Esophagus (tissue), 2 donors: ENCODE measurements at regions not wholly inside any gene's neighbourhood (a gene's known extent, or its start where the extent isn't known, plus 50 kb on each side); places are given as distances from the start of the nearest gene placed in this dataset.

Experiments used
- H3K27ac ChIP-seq, 2 donors: one replicate each; pipeline ENCODE4 v1.5.1; 2013; ENCODE audit warnings: low read depth in 2 of 2, mild to moderate bottlenecking in 2 of 2, inconsistent platforms in 1 of 2, low read length in 1 of 2, moderate library complexity in 1 of 2
- H3K27me3 ChIP-seq, 2 donors: one replicate each; pipeline ENCODE4 v1.6.1; 2013; ENCODE audit warnings: low read length in 2 of 2, control low read depth in 1 of 2, mild to moderate bottlenecking in 1 of 2; ENCODE audit not compliant: insufficient read depth in 2 of 2, control insufficient read depth in 1 of 2
- H3K36me3 ChIP-seq, 2 donors: one replicate each; pipeline ENCODE4 v1.6.1; 2013; ENCODE audit warnings: low read length in 1 of 2; ENCODE audit not compliant: control insufficient read depth in 2 of 2, insufficient read depth in 2 of 2
- H3K4me1 ChIP-seq, 2 donors: one replicate each; pipeline ENCODE4 v1.6.1; 2013; ENCODE audit warnings: low read length in 1 of 2; ENCODE audit not compliant: control insufficient read depth in 2 of 2, insufficient read depth in 2 of 2
- H3K4me3 ChIP-seq, 2 donors: one replicate each; pipeline ENCODE4 v1.5.1; 2013; ENCODE audit warnings: low read length in 2 of 2, mild to moderate bottlenecking in 2 of 2, low read depth in 1 of 2, moderate library complexity in 1 of 2
- H3K9me3 ChIP-seq, 2 donors: one replicate each; pipeline ENCODE4 v1.6.1; 2013; ENCODE audit warnings: mild to moderate bottlenecking in 2 of 2, low read depth in 1 of 2, low read length in 1 of 2, moderate library complexity in 1 of 2; ENCODE audit not compliant: control insufficient read depth in 2 of 2, insufficient read depth in 1 of 2
- WGBS, 2 donors: extraction: QIAGEN DNeasy Blood & Tissue Kit; methylation state at CpG; one replicate each; pipeline ENCODE4 v1.1.7; 2013; 5-methylcytosine and 5-hydroxymethylcytosine counted together
- donor health status: healthy with polysubstance abuse.
- donor health status: Bipolar disorder and iron deficiency.

DNA sequence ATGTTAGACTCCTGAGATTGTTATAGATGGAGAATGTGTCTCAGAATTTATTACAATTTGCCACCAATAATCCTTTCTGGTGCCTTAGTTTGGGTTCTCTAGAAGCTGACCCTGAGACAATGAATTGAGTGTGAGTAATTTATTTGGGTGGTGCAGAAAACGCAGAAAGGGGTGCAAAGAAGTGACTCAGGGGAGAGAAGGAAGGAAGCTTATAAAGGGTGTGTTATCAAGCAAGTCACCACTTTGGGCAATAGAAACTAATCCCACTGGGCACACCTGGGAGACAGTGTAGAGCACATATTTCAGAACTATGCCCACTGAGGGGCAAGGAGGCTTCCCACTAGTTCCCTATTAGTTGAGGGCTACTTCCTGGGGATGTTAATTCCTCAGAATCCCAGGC lies 320.6 kb downstream of the MID1IP1 start:
- Histone ChIP-seq H3K4me1 (no peaks in the 10 kb centered on the region), H3K4me3 (no peak overlapping the region), H3K27ac (no peak overlapping the region), H3K9me3 (no peaks in the 10 kb centered on the region), H3K27me3 (no peaks in the 10 kb centered on the region), H3K36me3 (no peaks in the 10 kb centered on the region)
- WGBS, 2 donors = 62 to 69% methylated on average over 1 of the region's 1 CpG

DNA sequence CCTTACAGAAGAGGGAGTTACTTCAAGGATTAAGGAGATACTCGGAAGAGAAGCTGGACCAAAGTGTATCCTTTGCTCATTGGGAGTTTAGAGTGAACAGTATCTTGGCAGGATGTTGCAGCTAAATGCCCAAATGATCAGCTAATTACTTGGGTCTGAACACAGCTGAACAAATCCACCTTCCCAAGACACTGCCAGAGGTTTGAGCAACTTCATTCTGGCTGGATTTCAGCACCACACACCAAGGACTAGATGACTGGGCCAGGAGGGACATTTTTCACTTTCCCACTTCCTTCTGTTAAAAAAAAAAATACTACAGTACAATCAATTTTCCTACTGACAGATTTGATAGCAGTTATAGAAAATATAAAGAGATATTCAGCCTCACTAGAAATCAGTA lies 324.6 kb downstream of the MID1IP1 start:
- Histone ChIP-seq H3K4me1 (no peaks in the 10 kb centered on the region), H3K27ac (no peak overlapping the region), H3K36me3 (no peaks in the 10 kb centered on the region), H3K4me3 (no peak overlapping the region), H3K27me3 (no peaks in the 10 kb centered on the region), H3K9me3 (no peaks in the 10 kb centered on the region)
- WGBS, 2 donors = 35 to 72% methylated on average over 1 of the region's 1 CpG

DNA sequence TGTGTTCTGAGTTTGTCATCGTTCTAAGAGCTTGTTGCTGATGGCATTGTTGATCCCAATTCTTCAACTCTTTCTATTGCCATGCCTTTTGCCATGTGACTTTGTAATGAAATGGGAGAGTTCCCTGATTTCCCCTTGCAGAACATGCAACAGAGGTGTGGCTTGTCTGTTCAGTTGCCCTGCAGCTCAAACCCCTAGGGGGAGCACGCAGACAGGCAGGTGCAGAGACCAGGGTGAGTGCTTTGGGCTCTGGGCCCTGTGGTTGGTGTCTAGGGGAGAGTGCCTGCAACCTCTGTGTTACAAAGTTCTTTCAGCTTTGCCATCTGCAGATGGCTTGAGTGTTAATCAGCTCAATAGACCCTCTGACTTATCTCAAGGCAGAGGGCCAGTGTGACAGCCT lies 332.7 kb downstream of the MID1IP1 start:
- Histone ChIP-seq H3K4me1 (no peaks in the 10 kb centered on the region), H3K9me3 (no peaks in the 10 kb centered on the region), H3K4me3 (no peak overlapping the region), H3K36me3 (no peaks in the 10 kb centered on the region), H3K27ac (no peak overlapping the region), H3K27me3 (no peaks in the 10 kb centered on the region)
- 40 to 72% methylated on average over 2 of the region's 2 CpGs for WGBS, 2 donors

DNA sequence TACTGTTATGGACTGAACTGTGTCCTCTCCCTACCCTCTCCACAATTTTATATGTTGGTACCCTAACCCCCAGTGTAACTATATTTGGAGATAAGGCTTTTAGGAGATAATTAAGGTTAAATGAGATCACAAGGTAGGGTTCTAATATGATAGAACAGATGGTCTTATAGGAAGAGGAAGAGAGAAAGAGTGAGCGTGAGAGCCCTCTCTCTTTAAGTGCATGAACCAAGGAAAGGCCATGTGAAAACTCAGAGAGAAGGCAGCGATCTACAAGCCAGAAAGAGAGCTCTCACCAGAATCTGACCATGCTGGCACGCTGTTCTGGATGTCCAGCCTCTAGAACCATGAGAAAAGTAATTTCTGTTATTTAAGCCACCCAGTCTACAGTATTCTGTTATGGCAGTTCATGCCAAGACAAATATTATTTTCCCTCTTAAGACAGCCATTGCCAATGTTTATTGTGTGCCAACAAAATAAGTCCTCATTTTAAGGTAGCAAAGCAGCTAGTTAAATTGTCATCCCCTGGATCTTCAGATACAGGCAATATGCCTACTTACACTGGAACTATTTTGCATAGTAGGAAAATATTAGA lies 336.2 kb downstream of the MID1IP1 start:
- H3K4me3 ChIP-seq = no peak overlapping the region
- no peaks in the 10 kb centered on the region for H3K27me3 ChIP-seq
- no peaks in the 10 kb centered on the region for H3K36me3 ChIP-seq
- H3K27ac ChIP-seq = no peak overlapping the region
- H3K9me3 ChIP-seq = no peaks in the 10 kb centered on the region
- 68 to 84% methylated on average over 3 of the region's 3 CpGs for WGBS, 2 donors
- peaks cover 0 to 3% of the 10 kb centered on the region in 2 donors for H3K4me1 ChIP-seq

DNA sequence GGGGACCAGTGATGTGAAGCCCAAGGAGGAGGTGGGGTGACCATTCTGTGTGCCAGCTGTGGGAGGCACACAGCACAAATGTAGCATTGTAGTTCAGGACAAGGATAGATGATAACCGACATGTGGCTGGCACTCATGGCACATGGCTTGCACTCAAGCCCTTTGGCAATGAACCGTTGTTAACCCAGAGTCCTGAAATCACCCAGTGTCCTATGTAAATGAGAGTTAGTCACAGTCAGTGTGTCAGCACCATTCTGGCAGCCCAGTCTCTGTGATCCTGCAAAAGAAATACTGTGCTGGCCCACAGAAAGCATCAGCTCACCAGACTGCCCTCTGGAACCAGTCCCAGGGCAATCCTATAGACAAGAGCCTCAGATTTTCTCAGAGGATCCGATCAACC lies 339.3 kb downstream of the MID1IP1 start:
- H3K4me3 ChIP-seq = no peak overlapping the region
- no peaks in the 10 kb centered on the region for H3K36me3 ChIP-seq
- WGBS, 2 donors = 66 to 72% methylated on average over 3 of the region's 3 CpGs
- H3K4me1 ChIP-seq = peaks cover 0 to 3% of the 10 kb centered on the region in 2 donors
- no peak overlapping the region for H3K27ac ChIP-seq
- no peaks in the 10 kb centered on the region for H3K27me3 ChIP-seq
- H3K9me3 ChIP-seq = no peaks in the 10 kb centered on the region

DNA sequence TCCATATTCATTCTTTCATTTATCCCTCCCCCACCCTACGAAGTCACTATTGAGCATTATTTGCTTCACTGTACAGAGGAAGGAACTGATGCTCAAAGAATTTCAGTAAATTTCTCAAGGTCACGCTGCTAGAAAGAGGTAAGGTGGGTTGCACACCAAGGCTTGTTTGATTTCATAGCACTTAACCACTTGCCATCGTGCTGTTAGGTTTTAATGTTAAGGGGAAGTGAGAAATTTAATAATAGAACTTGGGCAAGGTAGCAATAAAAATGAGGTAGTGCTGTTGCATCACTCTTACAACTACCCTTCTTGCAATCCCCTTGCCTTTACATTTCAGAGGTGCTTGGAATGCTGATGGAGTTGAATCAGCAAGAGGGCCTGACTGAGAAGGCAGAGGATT lies 343.1 kb downstream of the MID1IP1 start:
- Histone ChIP-seq H3K9me3 (no peaks in the 10 kb centered on the region), H3K4me3 (no peak overlapping the region), H3K4me1 (peaks cover 0 to 3% of the 10 kb centered on the region in 2 donors), H3K27ac (no peak overlapping the region), H3K27me3 (no peaks in the 10 kb centered on the region), H3K36me3 (no peaks in the 10 kb centered on the region)
- WGBS, 2 donors = 66 to 72% methylated on average over 3 of the region's 3 CpGs

DNA sequence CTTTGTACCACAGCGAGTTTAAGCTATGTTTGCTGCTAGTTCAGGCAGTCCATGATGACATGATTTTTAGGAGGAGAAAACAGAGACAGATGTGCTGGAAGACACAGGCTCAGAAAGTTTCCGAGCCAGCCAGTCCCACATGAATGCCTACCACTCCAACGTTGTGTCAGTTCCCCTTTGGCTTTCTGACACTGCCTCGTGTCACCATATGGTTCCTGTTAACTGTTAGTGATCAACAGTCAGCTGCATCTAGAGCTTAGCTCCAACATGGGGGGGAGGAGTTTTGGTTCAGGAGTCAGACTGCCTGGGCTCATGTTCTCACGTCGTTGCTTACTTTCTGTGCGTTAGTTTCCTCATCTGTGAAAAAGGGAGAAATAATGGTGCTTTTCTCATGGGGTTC lies 343.7 kb downstream of the MID1IP1 start:
- no peaks in the 10 kb centered on the region for H3K27me3 ChIP-seq
- no peaks in the 10 kb centered on the region for H3K9me3 ChIP-seq
- no peak overlapping the region for H3K4me3 ChIP-seq
- H3K27ac ChIP-seq = no peak overlapping the region
- H3K4me1 ChIP-seq = peaks cover 0 to 3% of the 10 kb centered on the region in 2 donors
- H3K36me3 ChIP-seq = no peaks in the 10 kb centered on the region
- WGBS, 2 donors = 61 to 64% methylated on average over 7 of the region's 7 CpGs

DNA sequence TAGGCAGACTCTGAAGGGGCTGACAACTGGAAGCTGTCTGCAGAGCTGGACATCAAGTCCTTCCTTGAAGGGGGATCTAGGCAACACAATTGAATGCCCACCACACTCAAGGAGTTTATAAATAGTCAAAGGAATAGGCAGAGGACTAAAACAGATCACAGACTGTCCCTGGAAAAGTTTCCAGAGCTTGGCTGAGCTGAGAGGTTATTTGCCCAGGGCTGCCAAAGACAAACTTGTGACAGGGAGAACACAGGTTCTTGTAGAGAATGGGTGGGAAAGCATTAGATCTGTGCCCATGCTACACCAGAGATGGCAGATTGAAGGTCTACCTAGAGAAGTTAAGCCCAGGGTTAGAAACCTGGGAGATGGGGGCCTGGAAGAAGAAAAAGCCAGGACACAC lies 344.6 kb downstream of the MID1IP1 start:
- Histone ChIP-seq H3K9me3 (no peaks in the 10 kb centered on the region), H3K27me3 (no peaks in the 10 kb centered on the region), H3K4me1 (no peaks in the 10 kb centered on the region), H3K27ac (no peak overlapping the region), H3K4me3 (no peak overlapping the region), H3K36me3 (no peaks in the 10 kb centered on the region)

DNA sequence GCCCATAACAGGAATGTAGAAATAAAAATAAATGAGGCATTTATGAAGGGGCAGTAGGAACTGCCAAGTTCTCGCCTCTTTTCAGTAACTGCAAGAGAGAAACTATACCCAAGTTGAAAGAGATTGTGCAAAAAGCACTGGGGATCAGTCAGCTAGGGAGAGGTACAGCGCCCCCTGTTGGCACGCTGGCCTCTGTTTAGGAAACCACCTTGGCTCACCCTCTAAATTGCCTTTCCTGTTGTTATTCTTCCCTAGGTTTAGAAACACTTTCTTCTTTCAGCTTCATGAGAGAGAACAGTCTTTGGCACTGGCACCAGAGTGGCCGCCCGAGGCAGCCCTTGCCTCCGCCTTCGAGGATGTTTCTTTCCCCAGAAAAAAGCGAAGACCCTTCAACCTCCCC lies 348.5 kb downstream of the MID1IP1 start:
- no peaks in the 10 kb centered on the region for H3K4me1 ChIP-seq
- H3K4me3 ChIP-seq = no peak overlapping the region
- no peaks in the 10 kb centered on the region for H3K27me3 ChIP-seq
- no peak overlapping the region for H3K27ac ChIP-seq
- no peaks in the 10 kb centered on the region for H3K36me3 ChIP-seq
- H3K9me3 ChIP-seq = no peaks in the 10 kb centered on the region
- 28 to 29% methylated on average over 8 of the region's 8 CpGs for WGBS, 2 donors

DNA sequence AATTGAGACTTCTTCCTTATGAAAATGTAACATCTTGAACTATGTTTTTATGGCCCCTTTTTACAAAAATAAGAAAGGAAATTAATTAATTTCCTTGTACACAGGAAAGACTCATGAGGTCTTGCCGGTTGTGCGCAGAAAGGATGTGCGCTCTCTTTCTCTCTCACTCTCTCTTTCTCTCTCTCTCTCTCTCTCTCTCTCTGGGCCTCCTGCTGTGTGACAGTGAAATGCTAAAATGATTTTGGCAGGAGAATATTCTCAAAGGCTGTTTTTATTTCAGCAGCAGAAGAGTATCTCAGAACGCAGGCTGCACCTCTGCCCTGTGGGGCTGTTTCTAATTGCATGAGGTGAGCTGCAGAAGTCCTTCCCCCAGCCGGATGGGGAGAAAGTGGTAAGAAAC lies 349.0 kb downstream of the MID1IP1 start:
- H3K27ac ChIP-seq = no peak overlapping the region
- H3K36me3 ChIP-seq = no peaks in the 10 kb centered on the region
- WGBS, 2 donors = 77 to 83% methylated on average over 5 of the region's 5 CpGs
- no peaks in the 10 kb centered on the region for H3K4me1 ChIP-seq
- H3K4me3 ChIP-seq = no peak overlapping the region
- H3K27me3 ChIP-seq = no peaks in the 10 kb centered on the region
- H3K9me3 ChIP-seq = no peaks in the 10 kb centered on the region
